VCaP (cell line): ENCODE measurements at regions not wholly inside any gene's neighbourhood (a gene's known extent, or its start where the extent isn't known, plus 50 kb on each side); places are given as distances from the start of the nearest gene placed in this dataset.
"Not testable (repeated sequence)": the region's sequence is repeated elsewhere in the genome, so short reads cannot be mapped to it uniquely, and the experiment has no call there.

Experiments used
- H3K27ac ChIP-seq: fragments of 450-650 bp; 2 replicates; pipeline ENCODE4 v1.5.1; 2017
- TF ChIP-seq, protein P1 (sequence below): fragments of 450-650 bp; conservative IDR thresholded peaks from 2 replicates; pipeline ENCODE4 v1.5.1; 2017; ENCODE audit warnings: mild to moderate bottlenecking, moderate library complexity

- no peak overlapping the region for H3K27ac ChIP-seq
- TF ChIP-seq, protein P1, sequence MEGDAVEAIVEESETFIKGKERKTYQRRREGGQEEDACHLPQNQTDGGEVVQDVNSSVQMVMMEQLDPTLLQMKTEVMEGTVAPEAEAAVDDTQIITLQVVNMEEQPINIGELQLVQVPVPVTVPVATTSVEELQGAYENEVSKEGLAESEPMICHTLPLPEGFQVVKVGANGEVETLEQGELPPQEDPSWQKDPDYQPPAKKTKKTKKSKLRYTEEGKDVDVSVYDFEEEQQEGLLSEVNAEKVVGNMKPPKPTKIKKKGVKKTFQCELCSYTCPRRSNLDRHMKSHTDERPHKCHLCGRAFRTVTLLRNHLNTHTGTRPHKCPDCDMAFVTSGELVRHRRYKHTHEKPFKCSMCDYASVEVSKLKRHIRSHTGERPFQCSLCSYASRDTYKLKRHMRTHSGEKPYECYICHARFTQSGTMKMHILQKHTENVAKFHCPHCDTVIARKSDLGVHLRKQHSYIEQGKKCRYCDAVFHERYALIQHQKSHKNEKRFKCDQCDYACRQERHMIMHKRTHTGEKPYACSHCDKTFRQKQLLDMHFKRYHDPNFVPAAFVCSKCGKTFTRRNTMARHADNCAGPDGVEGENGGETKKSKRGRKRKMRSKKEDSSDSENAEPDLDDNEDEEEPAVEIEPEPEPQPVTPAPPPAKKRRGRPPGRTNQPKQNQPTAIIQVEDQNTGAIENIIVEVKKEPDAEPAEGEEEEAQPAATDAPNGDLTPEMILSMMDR = no peak
Measured at GRCh38 chr1:234768569-234769283, 158.7 kb upstream of the IRF2BP2 start.

- TF ChIP-seq, protein P1 = no peak
- H3K27ac ChIP-seq = no peak overlapping the region
Measured at GRCh38 chr1:234768171-234768568, 158.2 kb upstream of the IRF2BP2 start.

- no peak overlapping the region for H3K27ac ChIP-seq
- TF ChIP-seq, protein P1 = no peak
Measured at GRCh38 chr1:234765672-234766071, 155.7 kb upstream of the IRF2BP2 start.

DNA sequence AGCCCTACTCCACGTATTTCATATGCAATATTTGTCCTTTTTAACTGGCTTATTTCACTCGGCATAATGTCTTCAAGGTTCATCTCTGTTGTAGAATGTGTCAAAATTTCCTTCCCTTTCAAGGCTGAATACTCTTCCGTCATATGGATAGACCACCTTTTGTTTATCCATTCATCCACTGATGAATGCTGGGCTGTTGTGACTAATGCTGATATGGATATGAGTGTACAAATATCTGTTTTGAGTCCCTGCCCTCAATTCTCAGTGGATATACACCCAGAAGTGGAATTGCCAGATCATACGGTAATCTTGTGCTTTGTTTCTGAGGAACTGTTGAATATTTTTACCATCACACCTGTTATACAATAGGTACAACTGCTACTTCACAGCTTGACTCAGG is 155.2 kb upstream of the IRF2BP2 start:
- no peak overlapping the region for H3K27ac ChIP-seq
- TF ChIP-seq, protein P1 = no peak

GRCh38 chr1:234763910-234764309 is 153.9 kb upstream of the IRF2BP2 start:
- no peak overlapping the region for H3K27ac ChIP-seq

DNA sequence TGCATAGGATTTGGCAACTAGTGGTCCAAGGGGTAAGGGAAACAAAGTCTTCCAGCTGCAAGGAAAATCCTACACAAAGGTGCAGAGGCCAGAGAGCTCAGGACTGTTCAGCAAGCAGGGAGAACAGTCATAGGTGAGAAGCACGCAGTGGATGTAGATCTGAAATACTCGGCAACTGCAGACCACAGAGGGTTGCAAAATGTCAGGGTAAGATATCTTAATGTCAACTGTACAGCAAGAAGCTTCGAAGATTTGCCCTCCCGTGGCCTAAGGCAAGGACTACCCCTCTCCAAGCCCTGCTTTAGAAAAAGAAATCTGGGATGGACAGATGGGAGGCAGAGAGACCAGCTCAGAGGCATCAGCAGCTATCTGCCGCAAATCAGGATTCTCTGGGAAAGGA is 153.4 kb upstream of the IRF2BP2 start:
- no peak overlapping the region for H3K27ac ChIP-seq
- TF ChIP-seq, protein P1 = no peak

More at GRCh38 chr1:234763910-234764309, 153.9 kb upstream of the IRF2BP2 start:
- TF ChIP-seq, protein P1 = no peak

GRCh38 chr1:234762127-234762526 is 152.1 kb upstream of the IRF2BP2 start:
- not testable (repeated sequence) for H3K27ac ChIP-seq

DNA sequence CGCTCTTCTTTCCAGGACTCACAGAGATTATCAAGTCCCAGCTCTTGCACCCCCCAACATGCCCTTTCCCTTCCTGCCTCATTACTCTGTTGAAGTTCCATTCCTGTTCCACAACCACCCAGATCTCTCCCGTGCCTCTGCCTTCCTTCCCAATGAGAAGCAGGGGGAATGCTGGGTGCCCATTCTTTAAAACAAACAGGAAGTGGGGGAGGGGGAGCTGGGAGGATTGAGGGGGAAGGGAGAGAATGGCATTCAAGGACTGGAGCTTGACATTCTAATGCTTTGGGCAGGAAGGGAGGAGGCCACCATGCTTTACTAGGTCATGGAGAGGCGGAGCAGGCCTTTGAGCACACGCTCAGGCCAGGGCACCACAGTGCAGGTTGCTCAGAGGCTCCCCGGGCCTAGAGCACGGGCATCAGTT is 150.3 kb upstream of the IRF2BP2 start:
- no peak overlapping the region for H3K27ac ChIP-seq
- TF ChIP-seq, protein P1 = no peak
